ENCODE measurements at regions not wholly inside any gene's neighbourhood (a gene's known extent, or its start where the extent isn't known, plus 50 kb on each side); places are given as distances from the start of the nearest gene placed in this dataset.

DNA sequence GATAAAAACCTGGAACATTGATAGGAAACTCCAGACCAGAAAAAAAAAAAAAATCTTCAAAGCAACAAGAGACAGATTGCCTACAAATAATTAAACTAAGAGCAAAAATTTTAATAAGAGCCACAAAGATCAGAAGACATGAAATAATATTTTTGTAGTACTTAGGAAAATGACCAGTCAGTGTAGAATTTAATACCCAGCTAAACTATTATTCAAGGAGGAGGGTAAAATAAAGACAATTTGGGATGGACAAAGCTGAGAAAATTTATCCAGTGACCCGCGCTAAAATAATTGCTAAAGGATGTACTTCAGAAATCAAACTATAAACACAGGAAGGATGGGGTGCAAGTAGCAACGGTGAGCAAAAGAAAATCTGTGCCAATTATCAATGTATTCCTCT, 133.2 kb downstream of the AQP9 start:
- no peak for DNase-seq (ENCODE audit: low spot score)

DNA sequence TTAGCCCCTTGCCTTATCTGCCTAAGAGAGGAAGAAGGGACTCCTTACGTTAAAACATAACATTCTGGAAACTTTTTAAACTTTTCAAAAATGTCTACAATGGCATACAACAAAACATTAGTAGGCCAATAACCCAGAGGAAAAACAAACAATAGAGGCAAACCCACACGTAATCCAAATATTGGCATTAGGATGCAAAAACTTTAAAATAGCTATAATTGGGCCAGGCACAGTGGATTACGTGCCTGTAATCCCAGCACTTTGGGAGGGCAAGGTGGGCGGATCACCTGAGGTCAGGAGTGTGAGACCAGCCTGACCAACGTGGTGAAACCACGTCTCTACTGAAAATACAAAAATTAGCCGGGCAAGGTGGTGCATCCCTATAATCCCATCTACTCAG, 134.9 kb downstream of the AQP9 start:
- no peak for DNase-seq (ENCODE audit: low spot score)

GRCh38 chr15:58274885-58275284, 136.7 kb downstream of the AQP9 start:
- DNase-seq (ENCODE audit: low spot score): no peak

GRCh38 chr15:58275785-58276184, 137.6 kb downstream of the AQP9 start:
- DNase-seq (ENCODE audit: low spot score): no peak

GRCh38 chr15:58276924-58277323, 138.7 kb downstream of the AQP9 start:
- no peak for DNase-seq (ENCODE audit: low spot score)

- DNase-seq (ENCODE audit: low spot score): no peak
Observed at GRCh38 chr15:58277333-58277732, 139.2 kb downstream of the AQP9 start.

DNA sequence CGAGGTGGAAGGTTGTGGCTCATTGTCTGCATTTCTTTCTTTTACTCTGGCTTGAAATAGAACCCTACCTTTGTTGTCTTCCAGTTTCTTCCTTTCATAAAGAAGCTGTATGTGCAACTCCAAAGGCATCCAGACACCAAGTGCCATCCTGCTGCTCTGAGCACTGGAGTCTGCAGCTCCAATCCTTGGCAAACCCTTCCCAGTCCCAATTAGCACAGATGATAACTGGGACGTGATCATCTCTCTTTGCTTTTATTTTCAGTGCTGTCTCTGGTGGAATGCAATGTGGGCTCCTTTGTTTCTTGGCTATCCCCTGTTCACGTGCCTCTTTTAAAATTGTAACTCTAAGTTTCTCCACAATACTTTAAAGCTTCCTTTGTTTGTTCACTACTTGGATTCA, 140.9 kb downstream of the AQP9 start:
- DNase-seq (ENCODE audit: low spot score): no peak

DNA sequence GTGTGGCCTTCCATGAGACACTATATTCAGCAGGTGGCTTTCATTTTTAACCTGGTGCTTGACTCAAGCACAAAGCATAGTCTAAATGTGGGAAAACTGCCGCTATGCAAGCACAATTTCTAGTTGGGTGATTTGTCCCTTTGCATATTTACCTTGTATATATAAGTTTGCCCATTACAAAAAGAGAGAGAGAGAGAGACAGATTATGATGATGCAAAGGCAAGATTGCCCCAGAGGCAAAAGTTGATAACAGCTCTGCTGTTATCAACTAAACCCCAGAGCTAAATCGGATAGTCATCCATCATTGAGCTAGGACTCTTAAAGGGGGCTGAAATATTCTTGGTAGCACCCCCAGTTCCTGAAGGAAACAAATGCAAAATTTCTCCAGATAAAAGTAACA, 141.5 kb downstream of the AQP9 start:
- no peak for DNase-seq (ENCODE audit: low spot score)

DNA sequence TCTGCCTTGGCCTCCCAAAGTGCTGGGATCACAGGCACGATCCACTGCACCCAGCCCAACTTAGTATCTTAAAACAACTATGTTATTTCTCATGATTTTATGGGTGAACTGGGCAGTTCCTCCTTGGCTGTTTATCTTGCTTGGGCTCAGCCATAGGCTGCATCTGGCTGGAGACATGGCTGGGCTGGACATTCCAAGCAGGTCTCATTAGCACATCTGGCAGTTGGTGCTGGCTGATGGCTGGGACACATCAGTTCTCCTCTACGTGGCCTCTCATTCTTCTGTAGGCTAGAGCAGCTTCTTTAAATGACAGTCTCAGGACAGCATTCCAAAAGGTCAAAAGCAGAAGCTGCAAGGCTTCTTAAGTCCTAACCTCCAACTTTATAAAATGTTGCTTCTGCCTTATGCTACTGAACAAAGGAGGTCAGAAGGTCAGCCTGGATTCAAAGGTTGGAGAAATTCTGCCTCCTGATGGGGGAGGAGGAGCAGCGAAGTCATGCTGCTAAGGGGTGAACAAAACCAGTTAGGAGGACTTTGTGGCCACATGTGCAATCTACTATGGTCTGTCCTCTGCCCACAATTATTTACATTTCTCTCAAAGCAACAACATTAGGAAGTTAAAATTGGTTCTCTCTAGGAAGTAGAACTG, 144.0 kb downstream of the AQP9 start:
- DNase-seq (ENCODE audit: low spot score): no peak

GRCh38 chr15:58283302-58283701, 145.1 kb downstream of the AQP9 start:
- no peak for DNase-seq (ENCODE audit: low spot score)

GRCh38 chr15:58284293-58284692, 146.1 kb downstream of the AQP9 start:
- no peak for DNase-seq (ENCODE audit: low spot score)

DNA sequence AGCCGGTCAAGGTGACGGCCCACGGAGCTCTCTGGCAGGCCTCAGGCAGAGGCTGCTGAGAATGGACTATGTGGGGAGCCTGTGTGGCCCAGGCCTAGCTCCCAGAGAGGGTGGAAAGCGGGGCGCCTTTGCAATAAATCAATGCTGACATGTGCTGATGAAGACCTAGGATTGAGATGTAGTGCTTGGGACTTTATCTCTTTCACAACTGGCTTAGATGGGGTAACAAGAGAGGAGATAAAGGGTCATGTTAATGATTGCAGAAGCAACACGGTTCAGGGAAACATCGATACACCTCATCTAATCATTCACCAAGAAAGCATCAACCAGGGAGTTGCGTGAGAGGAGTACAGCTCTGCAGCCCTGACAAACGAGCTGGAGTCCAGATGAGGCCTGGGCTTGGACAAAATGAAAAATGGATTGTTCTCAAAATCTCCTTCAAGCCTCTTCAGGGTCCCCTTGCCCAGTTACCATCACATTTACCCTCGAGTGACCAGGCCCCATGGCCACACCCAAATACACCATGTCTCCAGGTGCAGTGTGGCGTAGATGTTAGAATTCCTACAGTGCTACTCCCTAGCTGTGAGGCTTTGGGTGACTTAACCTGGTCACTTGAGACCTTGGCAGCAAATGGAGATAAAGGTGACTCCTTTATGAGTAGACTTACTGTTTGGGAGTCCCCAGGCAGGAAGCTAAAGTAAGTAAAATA, 146.4 kb upstream of the LIPC start:
- DNase-seq (ENCODE audit: low spot score): no peak

- no peak for DNase-seq (ENCODE audit: low spot score)
Observed at GRCh38 chr15:58285921-58286278, 145.9 kb upstream of the LIPC start.

GRCh38 chr15:58286523-58286922, 145.3 kb upstream of the LIPC start:
- DNase-seq (ENCODE audit: low spot score): no peak

GRCh38 chr15:58287891-58288290, 143.9 kb upstream of the LIPC start:
- DNase-seq (ENCODE audit: low spot score): no peak

- no peak for DNase-seq (ENCODE audit: low spot score)
Observed at GRCh38 chr15:58288592-58288991, 143.2 kb upstream of the LIPC start.

GRCh38 chr15:58291848-58292247, 139.9 kb upstream of the LIPC start:
- DNase-seq (ENCODE audit: low spot score): no peak

DNA sequence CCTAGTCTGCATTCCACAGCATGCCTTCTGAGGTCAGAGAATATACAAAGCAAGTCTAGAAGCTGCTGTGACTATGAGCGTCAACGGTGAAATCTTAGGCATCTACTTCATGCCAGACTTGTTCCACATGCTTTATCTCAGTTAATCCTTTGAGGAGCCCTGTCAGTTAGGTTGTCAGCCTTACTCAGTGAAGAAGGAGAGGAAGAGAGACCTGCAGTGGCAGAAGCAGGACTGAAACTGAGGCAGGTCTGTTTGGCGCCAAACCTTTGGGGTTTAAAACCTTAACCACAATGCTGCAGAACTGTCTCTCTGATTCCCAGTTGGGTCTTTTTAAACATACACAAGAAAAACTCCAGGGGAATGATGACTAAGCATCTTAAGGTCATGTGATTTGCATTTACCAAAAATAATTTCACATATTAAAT, 139.0 kb upstream of the LIPC start:
- no peak for DNase-seq (ENCODE audit: low spot score)

DNA sequence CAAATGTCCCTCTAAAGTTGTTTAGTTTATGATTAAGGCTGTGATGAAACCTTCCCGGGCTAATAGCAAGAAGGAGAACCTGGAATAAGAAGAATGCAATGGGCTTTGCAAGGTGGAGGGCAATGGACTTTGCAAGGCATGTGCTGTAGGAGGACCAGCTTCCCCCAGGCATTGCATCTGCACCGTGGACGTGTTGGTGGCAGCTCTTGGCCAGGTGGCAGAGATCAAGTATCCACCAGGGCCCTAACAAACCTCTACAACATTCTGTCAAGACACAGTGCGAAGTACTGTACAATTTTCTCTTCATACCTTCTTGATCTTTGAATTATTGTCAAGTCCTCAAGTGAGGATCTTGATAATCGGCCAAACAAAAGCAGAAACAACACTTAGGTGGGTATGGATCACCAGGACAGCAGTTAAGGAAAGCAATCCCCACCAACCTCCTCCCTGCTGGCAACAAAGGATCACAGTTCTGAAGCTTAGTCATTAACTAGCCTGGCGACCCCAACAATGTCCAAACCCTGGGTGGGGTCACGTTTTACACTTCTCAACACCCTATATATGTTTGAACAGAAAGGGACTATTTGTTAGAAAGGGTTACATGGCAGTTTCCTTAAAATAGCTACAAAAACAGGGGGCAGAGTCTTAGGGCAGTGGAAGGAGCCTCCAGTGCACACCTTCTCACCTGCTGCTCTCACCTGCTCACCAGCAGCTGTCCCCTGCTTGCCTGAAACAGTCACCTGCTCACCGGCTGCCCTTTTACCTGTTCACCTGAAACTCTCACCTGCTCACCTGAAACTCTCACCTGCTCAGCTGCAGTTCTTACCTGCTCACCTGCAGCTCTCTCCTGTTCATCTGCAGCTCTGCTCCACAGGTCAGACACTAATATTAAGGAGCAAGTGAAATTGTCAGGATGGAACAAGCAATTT, 137.9 kb upstream of the LIPC start:
- DNase-seq (ENCODE audit: low spot score): no peak

GRCh38 chr15:58294681-58295254, 137.0 kb upstream of the LIPC start:
- no peak for DNase-seq (ENCODE audit: low spot score)

DNA sequence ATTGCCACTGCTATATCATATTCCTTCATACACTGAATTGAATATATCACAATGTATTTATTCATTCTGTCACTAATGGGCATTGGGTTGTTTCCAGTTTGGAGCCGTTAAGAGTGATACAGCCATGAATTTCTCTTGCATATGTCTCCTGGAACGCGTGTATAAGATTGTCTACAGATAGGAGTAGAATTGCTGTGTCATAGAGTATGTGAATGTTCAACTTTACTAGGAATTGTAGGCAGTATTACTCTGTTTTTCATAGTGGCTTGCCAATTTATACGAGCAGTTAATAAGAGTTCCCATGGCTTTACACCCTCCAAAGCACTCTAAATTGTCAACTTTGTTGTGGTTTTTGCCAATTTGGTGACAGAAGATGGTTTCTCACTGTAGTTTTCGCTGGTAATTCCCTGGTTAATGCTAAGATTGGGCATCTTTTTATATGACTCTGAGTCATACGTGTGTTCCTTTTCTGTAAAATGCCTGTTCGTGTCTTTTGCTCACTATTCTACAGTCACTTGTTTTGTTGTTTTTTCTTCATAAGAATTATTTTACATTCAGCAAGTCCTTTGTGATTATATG, 136.1 kb upstream of the LIPC start:
- no peak for DNase-seq (ENCODE audit: low spot score)

DNA sequence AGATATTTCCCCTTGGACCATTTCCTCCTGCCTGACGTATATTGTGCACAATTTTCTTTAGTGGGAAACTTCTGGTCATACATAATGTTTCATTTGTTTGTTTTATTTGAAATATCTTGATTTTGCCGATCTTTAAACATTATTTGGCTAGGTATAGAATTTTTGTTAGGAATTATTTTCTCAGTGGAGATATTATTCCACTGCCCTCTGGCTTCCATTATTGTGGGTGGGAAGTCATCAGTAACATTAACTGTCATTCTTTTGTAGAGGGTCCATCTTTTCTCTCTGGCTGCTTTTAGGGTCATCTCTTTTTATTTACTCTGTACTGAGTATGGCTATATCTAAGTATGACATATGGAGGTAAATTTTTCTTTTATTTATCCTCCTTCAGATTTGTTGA, 135.5 kb upstream of the LIPC start:
- no peak for DNase-seq (ENCODE audit: low spot score)
